Left ventricle myocardium superior (tissue), 1 donor: ENCODE measurements at regions not wholly inside any gene's neighbourhood (a gene's known extent, or its start where the extent isn't known, plus 50 kb on each side); places are given as distances from the start of the nearest gene placed in this dataset.

ENCODE experiments used
- ATAC-seq: fragments of 200-7000 bp; cut with Tn5 transposase; one replicate; pipeline ENCODE4 v1.9.1; 2020; ENCODE audit warnings: mild to moderate bottlenecking, moderate library complexity
- DNase-seq: peaks from one replicate; pipeline ENCODE4 v3.0.0-alpha.2; 2020
- intact Hi-C: fragments of 100-400 bp; cut with micrococcal nuclease; formaldehyde crosslinking; loops from one replicate; pipeline ENCODE4 v1.11.0; 2022
- donor health status: DM: no; HTN: yes; CAD: no; lungs with severe emphysema.

GRCh38 chr2:199144036-199144435 lies 313.7 kb downstream of the SATB2 start:
- ATAC-seq (no peak), DNase-seq (no peak)
- intact Hi-C loops, result no loop called here

GRCh38 chr2:199136681-199137080 lies 321.1 kb downstream of the SATB2 start:
- ATAC-seq (no peak), DNase-seq (no peak)
- intact Hi-C loops, result no loop called here

DNA sequence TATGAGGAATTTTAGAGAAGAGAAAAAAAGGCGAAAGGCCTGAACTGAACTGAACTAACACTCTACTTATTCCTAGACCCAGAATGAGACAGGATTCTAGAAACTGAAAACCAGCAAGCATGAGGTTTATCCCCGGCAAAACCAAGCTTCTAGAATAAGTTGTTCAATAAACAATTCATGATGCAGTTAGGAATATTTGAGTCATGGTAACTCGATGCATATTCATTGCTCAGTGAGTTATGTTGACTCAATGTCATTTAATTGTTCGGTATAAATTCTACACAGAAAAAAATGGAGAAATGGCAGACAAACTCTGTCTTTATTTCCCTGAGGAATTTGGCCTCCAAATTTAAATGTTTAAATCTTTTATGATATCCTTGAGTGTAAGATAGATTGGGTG lies 321.5 kb downstream of the SATB2 start:
- DNase-seq (no peak), ATAC-seq (no peak)
- intact Hi-C loops, result no loop called here

DNA sequence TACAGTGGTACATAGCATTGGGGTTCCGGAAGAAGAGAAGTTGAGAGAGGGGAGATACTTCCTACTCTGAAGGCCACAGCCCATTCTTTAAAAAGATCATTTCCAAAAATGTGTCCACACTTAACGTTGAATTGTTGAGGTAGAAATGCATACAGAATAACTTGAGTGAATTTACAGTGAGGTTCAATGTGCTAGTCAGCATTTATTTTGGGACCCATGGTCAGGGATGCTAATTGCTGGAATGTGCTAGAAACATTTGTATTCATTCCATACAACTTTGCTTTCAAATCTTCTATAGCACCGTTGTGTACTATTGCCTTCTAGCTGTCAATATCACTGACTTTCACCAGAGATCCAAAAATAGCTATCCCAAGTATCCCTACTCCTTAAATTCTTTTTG lies 325.9 kb downstream of the SATB2 start:
- no peak for DNase-seq
- no peak for ATAC-seq
- intact Hi-C loops, result no loop called here

DNA sequence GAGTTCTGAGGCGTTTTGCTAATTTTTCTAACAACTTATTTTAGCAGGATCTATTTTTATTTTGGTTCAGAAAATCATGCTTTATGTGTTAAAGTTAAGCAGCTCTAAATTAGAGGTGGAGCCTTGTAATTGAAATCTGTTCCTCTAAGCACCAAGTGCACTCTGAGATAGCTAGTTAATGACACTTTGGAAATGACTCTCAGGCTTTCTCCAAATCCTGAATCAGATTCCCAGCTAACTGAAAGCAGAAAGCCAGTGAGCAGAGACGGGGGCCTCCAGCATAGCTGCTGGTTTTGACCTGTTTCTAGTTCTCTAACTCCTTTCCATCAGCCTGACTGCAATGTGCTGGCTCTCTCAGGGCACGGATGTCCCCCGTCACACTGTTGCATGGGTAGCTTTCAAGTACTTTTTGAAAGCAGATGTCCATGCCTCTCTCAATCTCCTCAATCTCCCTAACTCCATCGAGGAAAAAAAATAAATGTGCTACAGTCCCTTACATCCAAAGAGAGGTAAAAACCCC lies 326.5 kb downstream of the SATB2 start:
- no peak for DNase-seq
- no peak for ATAC-seq
- intact Hi-C loops, result no loop called here

DNA sequence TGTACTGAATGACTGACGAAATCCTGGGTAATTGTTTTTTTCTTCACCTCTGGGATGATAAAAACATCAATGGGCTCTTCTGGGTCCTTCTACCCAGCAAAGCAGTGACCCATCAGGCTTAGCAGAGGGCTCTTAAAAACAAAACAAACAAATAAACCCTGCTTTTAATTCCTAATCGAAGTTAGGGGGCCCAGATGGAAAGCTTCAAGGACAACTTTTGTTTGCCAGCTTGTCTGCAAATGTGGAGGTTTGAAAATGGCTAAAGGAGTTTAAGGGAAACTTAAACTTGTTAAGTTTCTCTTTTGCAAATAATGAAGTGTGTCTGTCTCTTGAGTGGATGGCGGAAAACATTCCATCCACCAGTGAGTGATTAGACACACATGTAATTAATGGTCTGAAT lies 327.2 kb downstream of the SATB2 start:
- DNase-seq (no peak), ATAC-seq (no peak)
- intact Hi-C loops, result no loop called here

- intact Hi-C loops, result no loop called here
- no peak for ATAC-seq
- DNase-seq, result no peak
Measured at GRCh38 chr2:199128476-199129229, 329.1 kb downstream of the SATB2 start.

- intact Hi-C loops, result no loop called here
Measured at GRCh38 chr2:199119796-199120195, 337.9 kb downstream of the SATB2 start.

DNA sequence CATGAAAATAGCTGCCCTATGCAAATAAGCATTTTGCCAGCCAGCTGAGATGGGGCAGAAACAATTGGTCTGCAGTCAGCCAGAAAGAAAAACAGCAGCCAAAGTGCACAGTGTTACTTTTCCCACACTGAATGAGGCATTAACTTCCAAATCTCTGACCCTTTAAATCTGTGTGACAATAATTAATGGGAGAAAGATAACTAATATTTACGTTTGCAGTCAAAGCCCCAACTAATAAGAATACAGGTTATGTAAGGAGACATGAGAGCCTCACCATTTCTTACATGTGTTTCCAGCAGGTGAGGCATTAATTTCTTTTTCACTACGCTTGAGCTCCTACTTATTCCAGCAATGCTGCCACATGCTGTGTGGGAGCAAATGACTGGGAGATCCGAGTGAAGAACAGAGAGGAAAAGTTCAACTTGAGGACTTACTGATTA lies 339.0 kb downstream of the SATB2 start:
- DNase-seq (no peak), ATAC-seq (no peak)

More at GRCh38 chr2:199119796-199120195, 337.9 kb downstream of the SATB2 start:
- DNase-seq (no peak), ATAC-seq (no peak)

DNA sequence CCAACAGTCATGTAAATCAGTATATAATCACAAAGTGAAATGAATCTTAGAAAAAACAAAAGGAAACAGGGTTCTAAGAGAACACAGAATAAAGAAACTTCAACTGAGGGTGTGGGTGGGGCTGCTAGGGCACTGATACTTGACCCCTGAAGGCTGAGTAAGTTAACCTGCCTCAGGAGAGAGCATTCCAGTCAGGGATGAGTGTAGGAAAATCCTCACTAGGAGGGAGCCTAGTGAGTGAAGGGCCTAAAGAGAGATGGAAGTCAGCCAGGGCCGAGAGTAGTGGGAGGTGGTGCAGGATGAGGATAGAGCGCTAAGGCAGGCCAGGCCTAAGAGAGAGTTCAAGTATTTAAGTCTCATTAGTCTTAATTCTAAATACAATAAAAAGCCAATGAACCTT lies 342.6 kb downstream of the SATB2 start:
- intact Hi-C loops, result no loop called here
- DNase-seq (no peak), ATAC-seq (no peak)

More for the DNA sequence above, 339.0 kb downstream of the SATB2 start:
- intact Hi-C loops, result no loop called here

DNA sequence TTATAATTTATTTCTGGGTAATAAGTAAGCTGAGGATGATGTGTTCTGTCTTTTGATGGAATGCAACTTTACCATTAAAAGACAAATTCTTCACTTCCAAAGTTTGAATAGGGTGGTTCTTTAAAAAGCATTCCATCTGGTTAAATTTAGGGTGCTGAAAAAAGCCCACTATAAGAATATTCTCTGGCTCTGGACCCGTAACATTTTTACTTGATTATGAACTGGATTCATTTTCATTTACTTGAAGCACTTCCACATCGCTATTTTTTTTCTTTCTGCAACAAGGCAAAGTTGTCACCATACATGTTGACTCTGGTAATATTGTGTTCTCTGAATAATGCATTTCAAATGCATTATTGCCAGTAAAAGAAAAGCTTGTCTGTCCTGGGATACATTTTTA lies 344.6 kb downstream of the SATB2 start:
- no peak for DNase-seq
- ATAC-seq, result no peak
- intact Hi-C loops, result no loop called here

DNA sequence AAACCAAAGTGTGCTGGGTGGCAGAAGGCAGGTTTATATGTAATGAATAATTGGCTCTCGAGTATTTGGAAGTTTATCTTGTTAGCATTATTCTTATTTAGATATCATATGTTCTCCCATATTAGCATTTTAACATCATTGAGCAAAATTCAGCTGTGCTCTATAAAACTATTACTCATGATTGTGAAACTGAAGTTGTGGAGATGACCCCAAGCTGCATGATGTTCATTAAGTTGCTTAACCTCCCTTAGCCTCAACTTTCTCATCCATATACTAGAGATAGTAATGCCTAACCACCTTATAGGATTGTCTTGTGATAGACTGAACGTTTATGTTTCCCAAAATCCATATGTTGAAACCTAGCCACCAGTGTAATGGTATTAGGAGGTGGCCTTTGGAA lies 346.3 kb downstream of the SATB2 start:
- intact Hi-C loops, result no loop called here
- ATAC-seq (no peak), DNase-seq (no peak)

GRCh38 chr2:199108056-199108455 lies 349.7 kb downstream of the SATB2 start:
- intact Hi-C loops, result no loop called here
- ATAC-seq, result no peak
- DNase-seq, result no peak

DNA sequence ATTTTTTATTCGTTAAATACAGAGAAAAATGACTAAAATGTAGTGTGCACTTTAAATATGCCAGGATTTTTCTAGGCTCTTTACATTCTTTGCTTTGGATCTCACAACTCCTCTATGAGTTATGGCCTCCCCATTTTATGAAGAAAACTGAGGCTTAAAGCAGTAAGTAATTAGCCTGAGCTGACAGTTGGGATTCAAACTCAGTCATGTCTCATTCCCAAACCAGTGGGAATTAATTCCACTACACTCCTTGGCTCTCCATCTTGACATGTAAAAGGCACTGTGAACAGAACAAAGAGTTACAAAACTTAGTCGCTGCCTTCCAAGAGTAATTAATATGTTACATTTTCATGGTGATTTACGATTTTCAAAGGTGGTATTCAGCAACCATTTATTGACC lies 351.9 kb downstream of the SATB2 start:
- ATAC-seq (no peak), DNase-seq (no peak)
- intact Hi-C loops, result no loop called here

DNA sequence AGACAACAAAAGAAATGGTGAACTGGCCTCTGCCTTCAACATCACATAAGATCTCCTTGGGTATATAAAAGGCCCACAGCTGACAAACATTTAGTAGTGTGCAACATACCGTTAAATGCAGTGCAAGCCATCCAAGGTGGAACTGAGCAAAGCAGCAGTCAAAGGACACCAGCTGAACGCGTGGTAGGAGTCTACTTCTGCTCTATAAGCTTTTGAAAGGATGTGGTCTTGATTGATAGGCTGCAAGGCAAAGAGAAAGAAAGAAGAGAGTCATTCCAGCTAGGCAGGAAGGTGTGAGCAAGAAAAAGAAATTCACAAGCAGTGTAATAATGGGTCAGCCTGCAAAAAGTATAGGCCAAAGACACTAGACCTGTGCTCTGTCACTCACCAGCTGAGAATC lies 356.3 kb downstream of the SATB2 start:
- ATAC-seq (no peak), DNase-seq (no peak)
- intact Hi-C loops, result no loop called here

- DNase-seq (no peak), ATAC-seq (no peak)
- intact Hi-C loops, result no loop called here
Measured at GRCh38 chr2:199100326-199101110, 357.2 kb downstream of the SATB2 start.

DNA sequence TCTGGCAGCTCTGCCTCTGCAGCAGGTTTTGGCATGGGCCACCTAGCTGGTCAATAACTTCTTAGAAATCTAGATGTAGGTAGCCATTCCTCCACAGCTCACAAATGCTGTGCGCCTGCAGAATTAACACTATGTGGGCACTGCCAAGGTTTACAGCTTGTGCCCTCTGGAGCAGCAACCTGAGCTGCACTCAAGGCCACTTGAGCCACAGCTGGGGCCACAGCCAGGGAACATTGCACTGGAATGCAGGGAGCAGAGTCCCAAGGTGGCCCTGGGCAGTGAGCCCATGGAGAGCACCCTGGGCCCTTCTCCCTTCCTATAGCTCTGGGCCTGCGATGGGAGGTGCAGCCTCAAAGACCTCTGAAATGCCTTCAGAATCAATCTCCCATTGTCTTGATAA lies 365.3 kb downstream of the SATB2 start:
- intact Hi-C loops, result no loop called here
- DNase-seq (no peak), ATAC-seq (no peak)

GRCh38 chr2:199085261-199085660 lies 372.5 kb downstream of the SATB2 start:
- intact Hi-C loops, result no loop called here
- no peak for ATAC-seq
- DNase-seq, result no peak

DNA sequence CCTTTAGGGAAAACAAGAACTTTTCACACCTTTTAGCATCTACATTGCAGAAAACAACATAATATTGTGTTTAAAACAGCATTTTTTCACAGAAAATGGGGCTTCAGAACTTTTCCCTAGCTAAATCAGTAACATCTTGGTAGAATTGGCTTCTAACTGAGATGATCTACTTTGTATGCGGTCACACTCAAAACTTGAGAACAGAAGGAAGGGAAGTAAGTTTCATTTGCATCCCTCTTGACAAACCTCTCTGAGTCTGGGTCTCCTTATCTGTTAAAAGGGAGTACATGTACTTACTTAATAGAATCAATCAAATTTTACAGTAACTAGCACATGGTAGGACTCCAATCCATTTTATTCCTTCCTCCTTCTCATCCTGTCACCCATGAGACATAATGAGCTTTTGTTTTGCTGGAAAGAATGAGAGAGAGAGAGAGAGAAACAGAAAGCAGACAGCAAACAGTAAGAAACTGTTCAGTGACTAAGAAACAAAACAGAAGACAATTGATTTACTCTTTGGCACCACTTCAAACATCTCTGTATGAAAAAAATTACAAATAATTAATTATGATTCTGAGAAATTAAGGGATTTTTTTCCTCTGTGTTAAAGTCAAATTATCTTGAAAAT lies 387.3 kb downstream of the SATB2 start:
- ATAC-seq, result no peak
- intact Hi-C loops, result no loop called here
- no peak for DNase-seq

GRCh38 chr2:199064201-199064600 lies 393.5 kb downstream of the SATB2 start:
- DNase-seq (no peak), ATAC-seq (no peak)
- intact Hi-C loops, result no loop called here
